Stimulated activated CD4-positive, alpha-beta T cell treated with anti-CD3 and anti-CD28 coated beads, Interleukin-12 subunit alpha, Interleukin-12 subunit beta, amount 100 ng/mL, for 48 hours (primary cell): ENCODE measurements at regions not wholly inside any gene's neighbourhood (a gene's known extent, or its start where the extent isn't known, plus 50 kb on each side); places are given as distances from the start of the nearest gene placed in this dataset.

Source experiments
- DNase-seq, 3 donors: peaks; one replicate each; pipeline ENCODE4 v3.0.0-alpha.2; 2020; ENCODE audit warnings: low read depth in 2 of 3, low spot score in 1 of 3

GRCh38 chr12:73330584-73331351 lies 1058.6 kb downstream of the TRHDE start:
- no peak for DNase-seq

GRCh38 chr12:73341559-73342247 lies 1069.5 kb downstream of the TRHDE start:
- no peak for DNase-seq

- no peak for DNase-seq
Measured at GRCh38 chr12:73342733-73343132, 1070.6 kb downstream of the TRHDE start.

- no peak for DNase-seq
Measured at GRCh38 chr12:73352826-73353225, 1080.7 kb downstream of the TRHDE start.

GRCh38 chr12:73361156-73361863 lies 1089.1 kb downstream of the TRHDE start:
- no peak for DNase-seq

GRCh38 chr12:73361864-73362230 lies 1089.7 kb downstream of the TRHDE start:
- DNase-seq = no peak

- DNase-seq = no peak
Measured at GRCh38 chr12:73362666-73363065, 1090.5 kb downstream of the TRHDE start.

GRCh38 chr12:73372856-73373255 lies 1100.7 kb downstream of the TRHDE start:
- DNase-seq = no peak

- DNase-seq = no peak
Measured at GRCh38 chr12:73374360-73374759, 1102.2 kb downstream of the TRHDE start.

GRCh38 chr12:73383584-73384222 lies 1111.5 kb downstream of the TRHDE start:
- DNase-seq = no peak

- no peak for DNase-seq
Measured at GRCh38 chr12:73384592-73384991, 1112.4 kb downstream of the TRHDE start.

GRCh38 chr12:73390261-73390660 lies 1118.1 kb downstream of the TRHDE start:
- DNase-seq = no peak

- no peak for DNase-seq
Measured at GRCh38 chr12:73413051-73413450, 1124.6 kb upstream of the ATXN7L3B start.

GRCh38 chr12:73413974-73414373 lies 1123.7 kb upstream of the ATXN7L3B start:
- DNase-seq = no peak

GRCh38 chr12:73414926-73415325 lies 1122.7 kb upstream of the ATXN7L3B start:
- DNase-seq = no peak

GRCh38 chr12:73418541-73418940 lies 1119.1 kb upstream of the ATXN7L3B start:
- no peak for DNase-seq

- DNase-seq = no peak
Measured at GRCh38 chr12:73421832-73422231, 1115.8 kb upstream of the ATXN7L3B start.

- DNase-seq = no peak
Measured at GRCh38 chr12:73424484-73424883, 1113.2 kb upstream of the ATXN7L3B start.

- no peak for DNase-seq
Measured at GRCh38 chr12:73445658-73446324, 1091.8 kb upstream of the ATXN7L3B start.

- DNase-seq = no peak
Measured at GRCh38 chr12:73452672-73453469, 1084.8 kb upstream of the ATXN7L3B start.
